GM19238 (cell line): ENCODE measurements at regions not wholly inside any gene's neighbourhood (a gene's known extent, or its start where the extent isn't known, plus 50 kb on each side); places are given as distances from the start of the nearest gene placed in this dataset.

Experiments
- DNase-seq: peaks from one replicate; pipeline ENCODE4 v3.0.0; 2011; ENCODE audit warnings: low spot score; ENCODE audit not compliant: insufficient read length

DNA sequence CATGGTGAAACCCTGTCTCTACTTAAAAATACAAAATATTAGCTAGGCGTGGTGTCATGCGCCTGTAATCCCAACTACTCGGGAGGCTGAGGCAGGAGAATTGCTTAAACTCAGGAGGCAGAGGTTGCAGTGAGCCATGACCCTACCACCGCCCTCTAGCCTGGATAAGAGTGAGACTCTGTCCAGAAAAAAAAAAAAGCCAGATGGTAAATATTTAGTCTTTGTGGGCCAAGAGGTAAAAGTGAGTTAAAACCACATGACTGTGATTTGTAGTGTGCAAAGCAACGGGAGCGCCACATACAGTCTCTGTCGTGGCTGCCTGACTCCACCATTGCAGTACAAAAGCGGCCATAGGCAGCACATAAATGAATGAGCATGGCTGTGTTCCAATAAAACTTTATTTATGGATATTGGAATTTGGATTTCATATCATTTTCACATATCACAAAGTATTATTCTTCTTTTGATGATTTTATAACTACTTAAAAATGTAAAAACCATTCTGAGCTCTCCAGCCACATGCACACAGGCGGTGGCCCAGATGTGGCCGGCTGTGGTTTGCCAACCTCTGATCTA lies 51.8 kb upstream of the CASZ1 start:
- no peak for DNase-seq

- no peak for DNase-seq
Observed at GRCh38 chr1:10850026-10850425, 53.6 kb upstream of the CASZ1 start.

DNA sequence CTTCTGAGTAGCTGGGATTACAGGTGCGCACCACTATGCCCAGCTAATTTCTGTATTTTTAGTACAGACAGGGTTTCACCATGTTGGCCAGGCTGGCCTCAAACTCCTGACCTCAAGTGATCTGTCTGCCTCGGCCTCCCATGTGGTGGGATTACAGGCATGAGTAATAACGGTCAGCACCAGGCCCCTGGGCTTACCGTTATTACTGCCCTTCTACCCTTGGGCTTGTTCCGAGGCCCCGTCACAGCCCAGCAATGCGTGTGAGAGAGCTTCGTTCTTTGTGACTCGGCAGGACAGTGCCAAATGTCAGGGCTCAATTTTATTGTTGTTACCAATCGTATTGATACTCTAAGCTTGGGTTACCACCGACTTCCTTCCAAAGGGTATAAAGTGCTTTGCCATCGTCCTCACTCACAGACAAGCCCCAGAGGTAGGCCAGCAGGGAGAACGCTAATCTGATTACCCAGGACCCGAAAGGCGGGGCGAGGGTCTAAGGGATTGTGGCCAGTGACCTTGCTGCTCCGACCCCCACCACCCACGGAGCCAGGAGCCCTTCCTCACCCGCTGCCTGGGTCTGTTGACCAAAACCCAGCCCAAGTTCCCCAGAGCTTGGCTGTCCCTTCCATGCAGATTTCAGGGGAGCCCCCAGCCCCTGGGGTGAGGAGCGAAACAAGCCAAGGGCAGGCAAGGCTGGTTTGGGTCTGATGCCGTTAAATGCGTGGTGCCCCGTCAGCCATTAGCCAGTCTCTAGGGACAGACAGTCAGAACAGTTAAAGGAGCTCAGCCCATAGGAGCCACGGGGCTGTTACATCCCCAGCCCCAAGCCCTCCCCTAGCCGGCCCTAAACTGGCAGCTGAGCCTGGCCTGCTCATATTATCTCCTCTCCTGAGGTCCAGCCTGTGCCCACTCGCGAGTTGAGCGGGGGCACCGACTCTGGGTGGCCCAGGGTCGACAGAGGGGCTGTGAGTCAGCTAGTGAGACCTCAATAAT lies 54.9 kb upstream of the CASZ1 start:
- no peak for DNase-seq

DNA sequence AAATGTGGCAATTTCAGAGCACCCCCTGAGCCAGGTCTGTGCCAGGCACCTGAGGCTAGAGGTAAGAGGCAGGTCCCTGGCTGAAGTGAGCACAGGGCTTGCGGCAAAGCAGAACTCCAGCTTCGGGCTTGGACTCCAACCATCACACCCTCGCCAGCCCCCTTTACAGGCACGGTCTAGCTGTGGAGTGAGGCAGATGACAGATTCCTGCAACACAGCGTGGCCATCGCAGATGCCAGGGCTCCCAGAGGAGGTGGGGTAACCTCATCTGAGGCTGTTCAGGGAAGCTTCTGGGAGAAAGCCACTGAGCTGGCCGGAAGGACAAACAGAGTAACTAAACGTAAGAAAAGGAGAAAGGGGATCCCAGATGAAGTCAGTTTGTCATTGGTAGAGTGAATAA lies 55.6 kb upstream of the CASZ1 start:
- DNase-seq, result no peak

DNA sequence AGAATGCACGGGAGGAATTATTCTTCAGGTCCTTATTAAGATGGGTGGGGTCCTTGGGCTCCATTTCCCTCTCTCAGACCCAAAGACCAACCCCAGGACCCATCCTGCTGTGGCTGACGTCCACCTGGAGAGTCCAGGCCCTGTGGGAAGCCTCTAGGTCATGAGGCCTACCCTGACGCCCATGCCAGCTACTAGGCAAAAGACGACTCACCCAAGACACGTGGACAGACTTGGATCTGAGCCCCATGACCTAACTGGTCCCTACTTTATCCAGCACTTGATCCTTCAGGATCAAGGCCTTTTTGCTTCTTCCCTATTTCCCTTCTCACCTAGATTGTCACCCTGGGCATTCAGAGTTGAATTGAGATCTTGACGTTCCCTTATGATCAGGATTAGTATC lies 56.0 kb upstream of the CASZ1 start:
- no peak for DNase-seq

DNA sequence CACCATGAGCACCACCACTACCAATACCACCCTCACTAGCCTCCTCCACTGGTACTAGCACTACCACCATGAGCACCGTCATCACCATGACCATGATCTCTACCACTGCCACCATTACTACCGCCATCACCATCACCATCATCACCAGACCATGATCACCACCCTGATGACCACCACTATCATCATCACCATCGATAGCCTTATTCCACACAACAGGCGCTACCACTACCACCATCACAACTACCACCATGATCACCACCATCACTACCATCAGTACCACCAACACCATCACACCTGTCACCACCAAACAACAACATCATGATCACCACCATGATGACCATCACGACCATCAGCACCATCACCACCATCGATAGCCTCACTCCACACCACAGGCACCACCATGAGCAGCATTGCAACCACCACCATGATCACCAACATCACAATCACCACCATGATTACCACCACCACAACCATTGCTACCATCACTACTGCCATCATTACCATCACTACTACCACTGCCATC lies 56.6 kb upstream of the CASZ1 start:
- no peak for DNase-seq

DNA sequence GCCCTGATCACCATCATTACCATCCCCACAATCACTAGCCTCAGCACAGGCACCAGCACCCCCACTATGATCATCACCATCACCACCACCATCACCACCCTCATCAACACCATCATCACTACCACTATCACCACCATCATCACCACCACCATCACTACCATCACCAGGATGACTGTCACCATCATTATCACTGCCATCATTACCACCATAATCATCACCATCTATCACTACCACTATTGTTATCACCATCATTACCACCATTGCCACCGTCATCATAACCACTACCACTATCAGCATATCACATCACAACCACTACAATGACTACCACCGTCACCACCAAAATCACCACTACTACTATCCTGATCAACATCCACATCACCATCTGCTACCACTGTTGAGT lies 57.3 kb upstream of the CASZ1 start:
- no peak for DNase-seq

- DNase-seq, result no peak
Observed at GRCh38 chr1:10854856-10855459, 58.5 kb upstream of the CASZ1 start.

DNA sequence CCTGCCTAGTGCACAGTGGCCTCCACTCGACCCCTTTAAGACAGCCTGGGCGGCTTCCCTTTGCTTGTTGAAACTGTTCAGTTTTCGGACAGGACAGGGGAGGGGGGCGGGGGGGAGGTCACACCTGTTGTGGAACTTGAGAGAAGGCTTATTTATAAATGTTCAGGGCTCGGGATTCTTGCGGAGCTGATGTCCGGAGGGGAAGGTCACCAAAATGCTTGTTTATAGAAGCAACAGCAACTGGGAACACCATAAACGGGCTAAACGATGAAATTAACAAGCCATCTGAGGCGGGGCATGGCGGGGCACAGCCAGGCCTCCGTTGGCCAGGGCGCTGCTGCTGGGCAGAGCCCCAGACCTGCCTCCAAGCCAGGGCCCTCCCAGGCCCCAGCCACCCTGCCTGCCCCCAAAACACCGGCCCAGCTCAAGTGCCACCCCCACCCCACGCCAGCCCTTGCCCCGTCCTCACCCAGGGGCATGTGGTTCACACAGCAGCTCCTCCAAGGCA lies 59.8 kb upstream of the CASZ1 start:
- no peak for DNase-seq

GRCh38 chr1:10856863-10857598 lies 60.6 kb upstream of the CASZ1 start:
- no peak for DNase-seq

DNA sequence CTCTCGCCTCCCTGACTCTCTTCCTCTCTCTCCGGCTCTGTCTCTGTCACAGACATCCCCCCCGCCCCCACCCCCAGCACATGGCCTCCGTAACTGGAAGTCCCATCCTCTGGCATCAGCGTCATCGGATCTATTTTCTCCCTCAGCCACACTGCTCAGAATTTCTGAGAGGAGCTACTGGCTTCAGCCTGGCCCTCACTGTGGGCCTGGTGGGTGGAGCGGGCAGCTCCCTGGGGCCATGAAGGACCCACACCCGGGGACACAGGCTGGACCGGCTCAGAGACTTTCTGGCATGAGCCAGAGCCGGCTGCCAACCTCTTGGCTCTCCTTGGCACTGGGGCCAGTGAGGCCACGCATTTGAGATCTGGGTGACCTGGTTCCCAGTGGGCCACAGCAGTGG lies 61.2 kb upstream of the CASZ1 start:
- DNase-seq, result no peak

DNA sequence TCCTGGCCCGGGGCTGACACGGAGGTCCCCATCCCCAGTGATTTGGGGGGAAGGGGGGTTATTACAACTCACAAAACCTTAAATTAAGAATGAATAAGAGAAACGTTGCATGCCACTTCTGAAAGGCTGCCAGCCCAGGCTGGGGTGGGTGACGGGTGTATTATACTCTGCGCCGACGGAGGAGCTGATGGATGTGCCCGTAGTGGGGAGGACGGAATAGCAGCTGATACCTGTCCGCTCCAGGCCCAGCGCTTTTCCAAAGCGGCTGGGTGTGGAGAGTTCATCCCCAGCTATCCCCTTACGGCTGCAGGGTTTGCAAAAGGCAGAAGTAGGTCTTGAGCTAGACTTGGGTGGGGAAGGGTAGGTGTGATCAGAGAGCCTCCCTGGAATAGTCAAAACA lies 63.8 kb upstream of the CASZ1 start:
- no peak for DNase-seq

DNA sequence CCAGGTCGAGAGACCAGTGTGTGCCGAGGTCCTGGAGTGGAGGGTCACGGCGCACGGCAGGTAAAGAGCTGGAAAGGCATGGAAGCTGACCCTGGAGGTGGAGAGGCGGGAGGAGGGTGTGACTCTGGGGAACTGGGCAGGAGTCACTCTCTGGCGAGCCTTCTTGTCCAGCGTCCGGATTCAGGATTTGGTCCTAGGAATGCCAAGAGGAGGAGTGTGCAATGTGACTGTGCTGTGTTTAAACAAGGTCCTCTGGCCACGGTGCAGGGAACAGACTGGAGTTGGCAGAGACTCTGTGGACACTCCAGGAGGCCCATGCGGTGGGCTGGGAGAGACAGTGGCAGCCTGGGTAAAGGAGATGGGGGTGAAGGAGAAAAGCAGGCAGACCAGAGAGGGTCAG lies 64.2 kb upstream of the CASZ1 start:
- no peak for DNase-seq

GRCh38 chr1:10861822-10862221 lies 65.4 kb upstream of the CASZ1 start:
- DNase-seq, result no peak

- DNase-seq, result no peak
Observed at GRCh38 chr1:10862743-10863335, 66.4 kb upstream of the CASZ1 start.

GRCh38 chr1:10863886-10864285 lies 67.4 kb upstream of the CASZ1 start:
- DNase-seq, result no peak

DNA sequence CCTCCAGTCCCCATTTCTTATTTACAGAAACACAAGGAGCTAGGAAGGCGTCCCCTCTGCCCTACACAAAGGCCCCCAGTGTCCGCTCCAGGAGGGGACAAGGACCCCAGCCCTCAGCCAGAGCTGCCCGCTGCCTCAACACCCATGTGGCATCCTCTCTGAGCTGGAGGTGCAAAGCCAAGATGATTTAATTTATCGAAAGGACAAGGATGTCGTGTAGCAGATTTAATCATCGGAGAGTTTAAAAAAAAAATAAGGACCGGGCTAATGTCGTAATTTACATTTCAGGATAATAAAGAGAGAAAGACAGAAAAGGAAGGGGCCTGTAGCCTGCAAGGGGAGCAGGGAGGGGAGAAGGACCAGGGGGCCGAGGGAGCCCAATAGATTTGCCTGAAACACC lies 68.3 kb upstream of the CASZ1 start:
- DNase-seq, result no peak

GRCh38 chr1:10865518-10866320 lies 69.3 kb upstream of the CASZ1 start:
- no peak for DNase-seq

- DNase-seq, result no peak
Observed at GRCh38 chr1:10866321-10867093, 70.1 kb upstream of the CASZ1 start.
